Small intestine (tissue), 7 donors: ENCODE measurements at regions not wholly inside any gene's neighbourhood (a gene's known extent, or its start where the extent isn't known, plus 50 kb on each side); places are given as distances from the start of the nearest gene placed in this dataset.
"Not testable (repeated sequence)": the region's sequence is repeated elsewhere in the genome, so short reads cannot be mapped to it uniquely, and the experiment has no call there.

ENCODE experiments used
- DNase-seq, 2 donors: peaks; one replicate each; pipeline versions ENCODE4 v3.0.0 to v3.0.0-alpha.2; 2013
- FAIRE-seq: peaks from 2 replicates; lab custom pipeline; 2012; peaks lifted over from hg19 to GRCh38; lab: Jason Lieb, UNC
- H3K27ac ChIP-seq, 3 donors: one replicate each; pipeline ENCODE4 v1.5.1; 2013; ENCODE audit warnings: low read length in 2 of 3, mild to moderate bottlenecking in 2 of 3, control low read depth in 1 of 3, inconsistent platforms in 1 of 3, low read depth in 1 of 3, moderate library complexity in 1 of 3
- H3K27me3 ChIP-seq, 3 donors: one replicate each; pipeline ENCODE4 v1.6.1; 2013; ENCODE audit warnings: low read length in 3 of 3, inconsistent platforms in 1 of 3; ENCODE audit not compliant: control insufficient read depth in 3 of 3, insufficient read depth in 3 of 3
- H3K36me3 ChIP-seq, 3 donors: one replicate each; pipeline ENCODE4 v1.6.1; 2013; ENCODE audit warnings: low read length in 3 of 3, inconsistent platforms in 1 of 3, low read depth in 1 of 3, mild to moderate bottlenecking in 1 of 3, moderate library complexity in 1 of 3; ENCODE audit not compliant: control insufficient read depth in 3 of 3, insufficient read depth in 2 of 3
- H3K4me1 ChIP-seq, 3 donors: one replicate each; pipeline ENCODE4 v1.6.1; 2013; ENCODE audit warnings: low read length in 2 of 3, inconsistent platforms in 1 of 3, low read depth in 1 of 3, mild to moderate bottlenecking in 1 of 3, moderate library complexity in 1 of 3; ENCODE audit not compliant: control insufficient read depth in 3 of 3, insufficient read depth in 2 of 3
- H3K4me3 ChIP-seq, 3 donors: one replicate each; pipeline ENCODE4 v1.5.1; 2013; ENCODE audit warnings: low read length in 3 of 3, control low read depth in 1 of 3, inconsistent platforms in 1 of 3, low read depth in 1 of 3, mild to moderate bottlenecking in 1 of 3, moderate library complexity in 1 of 3
- H3K9me3 ChIP-seq, 2 donors: one replicate each; pipeline ENCODE4 v1.6.1; 2013; ENCODE audit warnings: low read depth in 1 of 2, low read length in 1 of 2; ENCODE audit not compliant: control insufficient read depth in 2 of 2, insufficient read depth in 1 of 2
- WGBS, 3 donors: extraction: QIAGEN DNeasy Blood & Tissue Kit; methylation state at CpG; one replicate each; pipeline ENCODE4 v1.1.7; 2013; 5-methylcytosine and 5-hydroxymethylcytosine counted together
- donor health status: healthy with polysubstance abuse.
- donor health status: control.
- donor health status: control.
- donor health status: Bipolar disorder and iron deficiency.
- donor health status: healthy.

GRCh38 chr4:18698119-18698883 lies 676.7 kb upstream of the LCORL start:
- WGBS, 3 donors: 42 to 61% (median 43%) methylated on average over 10 of the region's 10 CpGs
- Histone ChIP-seq H3K4me3 (no peak overlapping the region), H3K27ac (no peak overlapping the region), H3K4me1 (no peaks in the 10 kb centered on the region), H3K36me3 (no peaks in the 10 kb centered on the region), H3K9me3 (no peaks in the 10 kb centered on the region), H3K27me3 (no peaks in the 10 kb centered on the region)
- no peak for FAIRE-seq
- no peak for DNase-seq

DNA sequence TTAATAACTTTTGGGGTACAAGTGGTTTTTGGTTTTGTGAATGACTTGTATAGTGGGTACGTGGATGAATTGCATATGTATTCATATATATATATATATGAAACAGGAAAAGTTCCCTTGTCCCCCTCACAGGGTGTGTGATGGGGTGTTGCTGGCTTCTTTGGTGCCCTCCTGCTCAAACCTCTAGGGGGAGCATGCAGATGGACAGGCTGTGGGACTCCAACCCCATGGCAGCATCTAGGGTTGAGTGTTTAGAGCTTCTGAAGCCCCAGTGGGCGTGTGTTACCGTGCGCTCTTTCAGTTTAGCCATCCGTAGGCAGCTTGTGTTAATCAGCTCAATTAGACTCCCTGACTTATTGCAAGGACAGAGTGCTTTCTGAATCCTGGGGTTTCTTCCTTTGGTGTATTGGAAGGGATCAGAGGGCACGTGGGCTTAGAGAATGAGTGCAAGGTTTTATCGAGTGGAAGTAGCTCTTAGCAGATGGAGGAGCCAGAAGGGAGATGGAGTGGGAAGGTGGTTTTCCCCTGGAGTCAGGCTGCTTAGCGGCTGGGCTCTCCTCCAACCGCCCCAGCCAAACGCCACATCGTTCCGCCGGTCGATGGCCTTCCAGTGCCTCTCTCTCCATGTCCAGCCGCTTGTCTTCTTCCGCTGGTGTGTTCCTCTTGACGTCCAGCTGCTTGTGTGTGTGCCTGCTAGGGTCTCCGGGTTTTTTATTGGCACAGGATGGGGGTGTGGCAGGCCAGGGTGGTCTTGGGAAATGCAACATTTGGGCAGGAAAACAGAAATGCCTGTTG lies 674.4 kb upstream of the LCORL start:
- no peak for DNase-seq
- Histone ChIP-seq H3K9me3 (no peaks in the 10 kb centered on the region), H3K36me3 (no peaks in the 10 kb centered on the region), H3K4me1 (no peaks in the 10 kb centered on the region), H3K27me3 (no peaks in the 10 kb centered on the region), H3K27ac (no peak overlapping the region), H3K4me3 (no peak overlapping the region)
- 92 to 95% (median 92%) methylated on average over 18 of the region's 18 CpGs for WGBS, 3 donors
- no peak for FAIRE-seq

GRCh38 chr4:18691431-18692200 lies 670.1 kb upstream of the LCORL start:
- H3K27ac ChIP-seq: no peak overlapping the region
- no peaks in the 10 kb centered on the region for H3K27me3 ChIP-seq
- H3K36me3 ChIP-seq: no peaks in the 10 kb centered on the region
- FAIRE-seq: no peak
- WGBS, 3 donors: 28 to 41% (median 29%) methylated on average over 9 of the region's 9 CpGs
- H3K9me3 ChIP-seq: no peaks in the 10 kb centered on the region
- no peak for DNase-seq
- no peak overlapping the region for H3K4me3 ChIP-seq
- H3K4me1 ChIP-seq: no peaks in the 10 kb centered on the region

DNA sequence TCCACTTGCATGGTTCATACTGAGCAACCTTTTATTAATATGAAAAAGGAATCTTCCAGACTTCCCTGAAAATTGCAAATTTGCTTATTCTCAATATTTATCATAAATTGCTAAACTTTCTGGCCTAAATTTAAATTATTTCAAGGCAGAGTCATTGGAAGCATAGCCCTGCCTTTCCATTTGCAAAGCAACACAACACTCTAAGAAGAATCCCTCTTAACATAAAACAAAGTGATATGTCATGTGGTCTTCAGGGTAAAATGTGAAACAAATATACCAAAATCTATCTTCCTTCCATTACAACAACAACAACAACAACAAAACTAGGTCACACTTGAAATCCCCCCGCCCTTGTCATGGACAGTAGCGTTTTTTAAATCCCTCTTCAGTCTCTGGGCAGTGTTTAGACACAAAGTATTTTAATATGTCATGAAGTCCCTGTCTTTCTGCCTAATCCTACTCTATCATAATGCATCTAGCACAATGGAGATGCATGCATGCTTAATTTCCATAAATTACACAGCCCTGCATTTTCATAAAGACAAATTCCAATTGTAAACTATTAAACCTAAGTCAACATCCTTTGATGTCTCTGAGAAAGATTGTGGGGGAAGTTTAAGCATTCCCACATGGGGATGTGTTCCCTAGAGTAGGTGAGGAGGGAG lies 668.9 kb upstream of the LCORL start:
- Histone ChIP-seq H3K9me3 (no peaks in the 10 kb centered on the region), H3K36me3 (no peaks in the 10 kb centered on the region), H3K27ac (no peak overlapping the region), H3K27me3 (no peaks in the 10 kb centered on the region), H3K4me1 (no peaks in the 10 kb centered on the region), H3K4me3 (no peak overlapping the region)
- no peak for DNase-seq
- 71 to 79% (median 76%) methylated on average over 2 of the region's 2 CpGs for WGBS, 3 donors
- FAIRE-seq: no peak

GRCh38 chr4:18689308-18690115 lies 668.0 kb upstream of the LCORL start:
- FAIRE-seq (peak; percentile 78), DNase-seq (peak; percentile 59 to 77)
- Histone ChIP-seq H3K4me3 (no peak overlapping the region), H3K4me1 (no peaks in the 10 kb centered on the region), H3K27me3 (no peaks in the 10 kb centered on the region), H3K9me3 (no peaks in the 10 kb centered on the region), H3K27ac (no peak overlapping the region), H3K36me3 (no peaks in the 10 kb centered on the region)
- WGBS, 3 donors: 11 to 12% (median 11%) methylated on average over 7 of the region's 7 CpGs

DNA sequence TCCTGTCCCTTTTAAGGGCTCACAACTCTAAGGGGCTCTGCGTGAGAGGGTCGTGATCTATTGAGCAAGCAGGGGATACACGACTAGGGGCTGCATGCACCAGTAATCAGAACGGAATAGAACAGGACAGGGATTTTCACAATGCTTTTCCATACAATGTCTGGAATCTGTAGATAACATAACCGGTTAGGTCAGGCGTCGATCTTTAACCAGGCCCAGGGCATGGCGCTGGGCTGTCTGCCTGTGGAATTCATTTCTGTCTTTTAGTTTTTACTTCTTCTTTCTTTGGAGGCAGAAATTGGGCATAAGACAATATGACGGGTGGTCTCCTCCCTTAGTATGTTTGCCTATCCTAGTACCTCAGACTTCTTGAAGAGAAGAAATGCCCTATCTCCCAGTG lies 666.8 kb upstream of the LCORL start:
- H3K9me3 ChIP-seq, H3K36me3 ChIP-seq, FAIRE-seq, H3K4me1 ChIP-seq, H3K27ac ChIP-seq, H3K27me3 ChIP-seq, H3K4me3 ChIP-seq: not testable (repeated sequence)
- DNase-seq: peak; percentile 20 to 23
- 24 to 70% (median 34%) methylated on average over 9 of the region's 9 CpGs for WGBS, 3 donors

GRCh38 chr4:18686338-18687037 lies 664.9 kb upstream of the LCORL start:
- no peak for FAIRE-seq
- no peak overlapping the region for H3K27ac ChIP-seq
- H3K36me3 ChIP-seq: no peaks in the 10 kb centered on the region
- H3K27me3 ChIP-seq: no peaks in the 10 kb centered on the region
- H3K9me3 ChIP-seq: no peaks in the 10 kb centered on the region
- H3K4me3 ChIP-seq: no peak overlapping the region
- 27 to 60% (median 39%) methylated on average over 7 of the region's 7 CpGs for WGBS, 3 donors
- DNase-seq: peak; percentile 41 to 50
- no peaks in the 10 kb centered on the region for H3K4me1 ChIP-seq
